ENCODE measurements at regions not wholly inside any gene's neighbourhood (a gene's known extent, or its start where the extent isn't known, plus 50 kb on each side); places are given as distances from the start of the nearest gene placed in this dataset.

DNA sequence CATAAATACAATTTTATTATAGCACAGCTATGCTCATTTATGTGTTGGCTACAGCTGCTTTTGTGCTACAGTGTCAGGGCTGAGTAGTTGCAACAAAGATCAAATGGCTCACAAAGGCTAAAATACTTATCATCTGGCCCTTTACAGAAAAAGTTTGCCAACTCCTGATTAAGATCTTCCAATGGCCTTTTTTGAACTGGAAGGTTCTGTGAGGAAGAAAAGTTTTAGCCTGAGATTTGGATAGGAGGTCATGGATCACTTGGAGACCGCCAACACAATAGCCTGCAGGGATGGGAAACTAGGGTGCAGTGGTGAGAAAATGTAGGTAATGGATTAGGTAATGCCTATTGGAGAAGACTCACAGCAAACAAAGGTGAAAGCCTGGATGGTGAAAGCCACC, 169.8 kb downstream of the NOC3L start:
- TF ChIP-seq, protein P1, sequence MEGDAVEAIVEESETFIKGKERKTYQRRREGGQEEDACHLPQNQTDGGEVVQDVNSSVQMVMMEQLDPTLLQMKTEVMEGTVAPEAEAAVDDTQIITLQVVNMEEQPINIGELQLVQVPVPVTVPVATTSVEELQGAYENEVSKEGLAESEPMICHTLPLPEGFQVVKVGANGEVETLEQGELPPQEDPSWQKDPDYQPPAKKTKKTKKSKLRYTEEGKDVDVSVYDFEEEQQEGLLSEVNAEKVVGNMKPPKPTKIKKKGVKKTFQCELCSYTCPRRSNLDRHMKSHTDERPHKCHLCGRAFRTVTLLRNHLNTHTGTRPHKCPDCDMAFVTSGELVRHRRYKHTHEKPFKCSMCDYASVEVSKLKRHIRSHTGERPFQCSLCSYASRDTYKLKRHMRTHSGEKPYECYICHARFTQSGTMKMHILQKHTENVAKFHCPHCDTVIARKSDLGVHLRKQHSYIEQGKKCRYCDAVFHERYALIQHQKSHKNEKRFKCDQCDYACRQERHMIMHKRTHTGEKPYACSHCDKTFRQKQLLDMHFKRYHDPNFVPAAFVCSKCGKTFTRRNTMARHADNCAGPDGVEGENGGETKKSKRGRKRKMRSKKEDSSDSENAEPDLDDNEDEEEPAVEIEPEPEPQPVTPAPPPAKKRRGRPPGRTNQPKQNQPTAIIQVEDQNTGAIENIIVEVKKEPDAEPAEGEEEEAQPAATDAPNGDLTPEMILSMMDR (IDR thresholded peaks at IDR 0.05): no peak
- no peak for TF ChIP-seq POLR2A (IDR thresholded peaks at IDR 0.05)

All from body of pancreas (tissue), 4 donors.